Trophoblast cell (in vitro differentiated cells and primary cell): ENCODE measurements at regions not wholly inside any gene's neighbourhood (a gene's known extent, or its start where the extent isn't known, plus 50 kb on each side); places are given as distances from the start of the nearest gene placed in this dataset.
A peak's percentile ranks its signal among the peaks of the same experiment; 100 is the strongest.

ENCODE experiments used
- DNase-seq, 2 donors: peaks; one replicate each; pipeline ENCODE4 v3.0.0-alpha.2; 2016
- H2AFZ ChIP-seq: 2 replicates; pipeline ENCODE4 v1.6.1; 2013; ENCODE audit warnings: low read length, moderate library complexity, mild to moderate bottlenecking; ENCODE audit not compliant: insufficient read depth, poor library complexity
- H2AK5ac ChIP-seq: 2 replicates; pipeline ENCODE4 v1.6.1; 2013; ENCODE audit warnings: mild to moderate bottlenecking, low read length
- H2BK120ac ChIP-seq: 2 replicates; pipeline ENCODE4 v1.6.1; 2013; ENCODE audit warnings: low read length, mild to moderate bottlenecking, moderate library complexity; ENCODE audit not compliant: insufficient read depth, poor library complexity
- H2BK12ac ChIP-seq: 2 replicates; pipeline ENCODE4 v1.6.1; 2013; ENCODE audit warnings: mild to moderate bottlenecking, low read length, moderate library complexity
- H2BK5ac ChIP-seq: 2 replicates; pipeline ENCODE4 v1.6.1; 2013; ENCODE audit warnings: low read length, low read depth, moderate library complexity, mild to moderate bottlenecking; ENCODE audit not compliant: poor library complexity
- H3K14ac ChIP-seq: 2 replicates; pipeline ENCODE4 v1.6.1; 2013; ENCODE audit warnings: mild to moderate bottlenecking, low read length
- H3K18ac ChIP-seq: 2 replicates; pipeline ENCODE4 v1.6.1; 2013; ENCODE audit warnings: mild to moderate bottlenecking, low read length
- H3K23ac ChIP-seq: 2 replicates; pipeline ENCODE4 v1.6.1; 2013; ENCODE audit warnings: low read length
- H3K27ac ChIP-seq: 2 replicates; pipeline ENCODE4 v1.5.1; 2013; ENCODE audit warnings: low read depth, mild to moderate bottlenecking, inconsistent platforms, low read length, moderate library complexity
- H3K27me3 ChIP-seq: 2 replicates; pipeline ENCODE4 v1.6.1; 2013; ENCODE audit warnings: inconsistent platforms, mild to moderate bottlenecking, low read length, moderate library complexity; ENCODE audit not compliant: insufficient read depth
- H3K36me3 ChIP-seq, 2 experiments: 1 replicate in 1 of 2; 2 replicates in 1 of 2; pipeline ENCODE4 v1.6.1; 2013; ENCODE audit warnings: low read length in 2 of 2, mild to moderate bottlenecking in 2 of 2, moderate library complexity in 1 of 2; ENCODE audit not compliant: insufficient read depth in 2 of 2, control insufficient read depth in 1 of 2
- H3K4ac ChIP-seq: 2 replicates; pipeline ENCODE4 v1.6.1; 2013; ENCODE audit warnings: low read depth, mild to moderate bottlenecking, low read length, moderate library complexity
- H3K4me1 ChIP-seq, 2 experiments: 1 replicate in 1 of 2; 2 replicates in 1 of 2; pipeline ENCODE4 v1.6.1; 2013; ENCODE audit warnings: low read length in 2 of 2, mild to moderate bottlenecking in 2 of 2, moderate library complexity in 1 of 2; ENCODE audit not compliant: insufficient read depth in 2 of 2, control insufficient read depth in 1 of 2
- H3K4me2 ChIP-seq: 2 replicates; pipeline ENCODE4 v1.6.1; 2013; ENCODE audit warnings: inconsistent platforms, mild to moderate bottlenecking, low read length, moderate library complexity
- H3K4me3 ChIP-seq: 2 replicates; pipeline ENCODE4 v1.5.1; 2013; ENCODE audit warnings: mild to moderate bottlenecking, low read depth, low read length, inconsistent platforms
- H3K79me1 ChIP-seq: one replicate; pipeline ENCODE4 v1.6.1; 2013; ENCODE audit warnings: low read length
- H3K79me2 ChIP-seq: 2 replicates; pipeline ENCODE4 v1.6.1; 2013; ENCODE audit warnings: low read length, mild to moderate bottlenecking; ENCODE audit not compliant: control insufficient read depth, insufficient read depth, poor library complexity
- H3K9ac ChIP-seq: 2 replicates; pipeline ENCODE4 v1.6.1; 2013; ENCODE audit warnings: mild to moderate bottlenecking, low read length
- H3K9me3 ChIP-seq: 2 replicates; pipeline ENCODE4 v1.6.1; 2013; ENCODE audit warnings: low read depth, mild to moderate bottlenecking, control low read depth, inconsistent platforms, low read length; ENCODE audit not compliant: insufficient read depth
- H4K12ac ChIP-seq: 2 replicates; pipeline ENCODE4 v1.6.1; 2013; ENCODE audit warnings: low read depth, mild to moderate bottlenecking, low read length, moderate library complexity
- H4K8ac ChIP-seq: 2 replicates; pipeline ENCODE4 v1.6.1; 2013; ENCODE audit warnings: low read depth, mild to moderate bottlenecking, low read length, moderate library complexity
- H4K91ac ChIP-seq: one replicate; pipeline ENCODE4 v1.6.1; 2013; ENCODE audit warnings: low read depth, mild to moderate bottlenecking, low read length, moderate library complexity
- WGBS: extraction: QIAGEN DNeasy Blood & Tissue Kit; methylation state at CpG from one replicate; pipeline ENCODE4 v1.1.7; 2013; ENCODE audit warnings: missing lambda C conversion rate; ENCODE audit not compliant: insufficient read length, insufficient coverage; ENCODE audit errors: extremely low coverage; 5-methylcytosine and 5-hydroxymethylcytosine counted together

DNA sequence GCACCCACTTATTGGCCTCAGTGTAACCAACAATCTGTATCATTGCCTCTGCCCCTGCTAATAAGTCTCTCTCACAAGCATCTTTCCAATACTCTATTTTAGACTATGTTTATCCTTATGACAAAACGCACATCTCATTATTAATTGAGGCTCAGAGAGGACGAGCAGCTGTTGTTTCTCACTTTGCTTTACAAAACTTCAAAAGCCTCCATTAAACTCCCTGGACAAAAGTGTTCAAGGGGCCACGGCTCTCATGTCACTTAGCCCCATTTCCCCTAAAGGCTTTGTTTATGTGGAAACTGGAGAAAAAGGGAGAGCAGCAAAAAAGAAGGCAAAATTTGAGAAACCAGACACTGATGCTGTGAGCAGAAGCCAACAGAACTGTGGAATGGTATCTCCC is 180.0 kb upstream of the LNX1 start:
- no peak overlapping the region for H2BK12ac ChIP-seq
- no peaks in the 10 kb centered on the region for H3K79me2 ChIP-seq
- no peak overlapping the region for H3K14ac ChIP-seq
- no peaks in the 10 kb centered on the region for H3K27me3 ChIP-seq
- no peak overlapping the region for H4K8ac ChIP-seq
- H4K91ac ChIP-seq: no peak overlapping the region
- no peak overlapping the region for H3K9ac ChIP-seq
- WGBS: no CpG with 5 or more reads among the region's 3 CpGs
- no peak overlapping the region for H3K18ac ChIP-seq
- no peaks in the 10 kb centered on the region for H3K9me3 ChIP-seq
- H3K27ac ChIP-seq: no peak overlapping the region
- no peak overlapping the region for H2BK5ac ChIP-seq
- no peaks in the 10 kb centered on the region for H3K36me3 ChIP-seq
- no peak for DNase-seq
- H2BK120ac ChIP-seq: no peak overlapping the region
- H3K4ac ChIP-seq: no peak overlapping the region
- no peaks in the 10 kb centered on the region for H3K4me1 ChIP-seq
- H3K23ac ChIP-seq: no peak overlapping the region
- no peak overlapping the region for H2AFZ ChIP-seq
- H2AK5ac ChIP-seq: no peak overlapping the region
- no peak overlapping the region for H3K4me2 ChIP-seq
- H3K4me3 ChIP-seq: no peak overlapping the region
- H3K79me1 ChIP-seq: no peaks in the 10 kb centered on the region
- no peak overlapping the region for H4K12ac ChIP-seq

DNA sequence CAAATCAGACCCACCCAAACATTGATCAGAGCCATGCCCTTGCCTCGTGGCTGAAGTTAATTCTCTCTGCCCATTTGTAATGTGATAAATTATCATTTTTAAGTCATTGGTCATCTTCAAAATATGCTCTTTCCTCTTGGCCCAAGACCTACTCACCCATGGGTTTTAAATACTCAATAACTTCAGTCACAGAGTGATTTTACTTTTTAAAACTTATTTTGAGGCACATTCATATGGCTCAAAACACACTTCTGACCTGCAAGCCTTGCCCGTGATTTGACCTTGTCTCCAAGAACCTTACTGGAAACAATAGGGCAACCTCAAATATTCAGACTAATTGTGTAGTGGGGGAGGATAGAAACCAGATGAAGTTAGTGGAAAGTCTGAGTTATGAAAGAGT is 176.2 kb upstream of the LNX1 start:
- H3K9me3 ChIP-seq: no peaks in the 10 kb centered on the region
- no peaks in the 10 kb centered on the region for H3K4me1 ChIP-seq
- no peak for DNase-seq
- no peak overlapping the region for H3K18ac ChIP-seq
- no peak overlapping the region for H3K27ac ChIP-seq
- no peaks in the 10 kb centered on the region for H3K36me3 ChIP-seq
- no peaks in the 10 kb centered on the region for H3K79me1 ChIP-seq
- no peak overlapping the region for H4K91ac ChIP-seq
- no peak overlapping the region for H2AFZ ChIP-seq
- H2BK5ac ChIP-seq: no peak overlapping the region
- no peak overlapping the region for H2BK12ac ChIP-seq
- no peak overlapping the region for H4K12ac ChIP-seq
- H4K8ac ChIP-seq: no peak overlapping the region
- H3K4ac ChIP-seq: no peak overlapping the region
- no peak overlapping the region for H2BK120ac ChIP-seq
- no peak overlapping the region for H3K23ac ChIP-seq
- no CpG with 5 or more reads among the region's 2 CpGs for WGBS
- H2AK5ac ChIP-seq: no peak overlapping the region
- H3K9ac ChIP-seq: no peak overlapping the region
- H3K14ac ChIP-seq: no peak overlapping the region
- no peak overlapping the region for H3K4me2 ChIP-seq
- no peaks in the 10 kb centered on the region for H3K79me2 ChIP-seq
- H3K4me3 ChIP-seq: no peak overlapping the region
- H3K27me3 ChIP-seq: no peaks in the 10 kb centered on the region

DNA sequence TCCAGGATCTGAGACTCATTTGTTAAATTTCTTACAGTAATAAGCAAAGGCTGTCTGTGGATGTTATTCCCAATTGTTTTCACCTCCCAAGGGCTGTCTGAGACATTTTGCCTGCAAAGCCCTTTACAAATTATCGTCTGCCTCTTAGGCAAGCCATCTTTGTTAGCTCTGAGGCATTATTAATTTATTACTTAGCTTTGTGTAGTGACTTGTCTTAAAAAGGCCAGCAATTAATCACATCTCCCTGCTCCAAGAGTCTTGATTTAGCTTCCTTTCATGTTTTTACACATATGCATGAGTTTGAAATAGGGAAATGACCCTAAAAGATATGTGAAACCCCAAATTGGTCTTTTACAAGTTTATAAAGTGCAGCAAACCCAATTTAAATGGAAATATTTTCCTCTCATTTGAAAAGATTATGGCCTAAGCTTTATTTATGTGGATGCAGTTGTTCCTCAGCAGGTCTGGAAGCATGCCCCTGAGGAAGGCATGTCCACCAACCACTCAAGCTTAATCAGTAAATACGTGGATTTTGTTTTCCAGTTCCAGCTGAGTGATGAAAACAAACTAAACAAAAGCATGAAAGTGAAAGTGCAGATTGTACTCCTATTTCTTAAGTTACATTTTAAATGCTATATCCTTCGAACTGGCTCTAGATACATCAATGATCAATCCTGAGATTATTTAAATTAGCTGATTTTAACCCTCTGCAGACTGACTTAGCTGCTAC is 173.6 kb upstream of the LNX1 start:
- no peak overlapping the region for H3K27ac ChIP-seq
- H3K27me3 ChIP-seq: no peaks in the 10 kb centered on the region
- no peak for DNase-seq
- no peak overlapping the region for H2AK5ac ChIP-seq
- no peak overlapping the region for H3K18ac ChIP-seq
- no peaks in the 10 kb centered on the region for H3K36me3 ChIP-seq
- WGBS: no CpG with 5 or more reads among the region's 3 CpGs
- H4K12ac ChIP-seq: no peak overlapping the region
- H3K23ac ChIP-seq: no peak overlapping the region
- no peak overlapping the region for H3K9ac ChIP-seq
- no peak overlapping the region for H2BK12ac ChIP-seq
- H3K4me1 ChIP-seq: no peaks in the 10 kb centered on the region
- H3K4me3 ChIP-seq: no peak overlapping the region
- H3K79me2 ChIP-seq: no peaks in the 10 kb centered on the region
- no peak overlapping the region for H2AFZ ChIP-seq
- no peak overlapping the region for H4K91ac ChIP-seq
- H3K9me3 ChIP-seq: no peaks in the 10 kb centered on the region
- H2BK5ac ChIP-seq: no peak overlapping the region
- H2BK120ac ChIP-seq: no peak overlapping the region
- no peak overlapping the region for H3K4me2 ChIP-seq
- no peak overlapping the region for H4K8ac ChIP-seq
- no peaks in the 10 kb centered on the region for H3K79me1 ChIP-seq
- H3K14ac ChIP-seq: no peak overlapping the region
- no peak overlapping the region for H3K4ac ChIP-seq

DNA sequence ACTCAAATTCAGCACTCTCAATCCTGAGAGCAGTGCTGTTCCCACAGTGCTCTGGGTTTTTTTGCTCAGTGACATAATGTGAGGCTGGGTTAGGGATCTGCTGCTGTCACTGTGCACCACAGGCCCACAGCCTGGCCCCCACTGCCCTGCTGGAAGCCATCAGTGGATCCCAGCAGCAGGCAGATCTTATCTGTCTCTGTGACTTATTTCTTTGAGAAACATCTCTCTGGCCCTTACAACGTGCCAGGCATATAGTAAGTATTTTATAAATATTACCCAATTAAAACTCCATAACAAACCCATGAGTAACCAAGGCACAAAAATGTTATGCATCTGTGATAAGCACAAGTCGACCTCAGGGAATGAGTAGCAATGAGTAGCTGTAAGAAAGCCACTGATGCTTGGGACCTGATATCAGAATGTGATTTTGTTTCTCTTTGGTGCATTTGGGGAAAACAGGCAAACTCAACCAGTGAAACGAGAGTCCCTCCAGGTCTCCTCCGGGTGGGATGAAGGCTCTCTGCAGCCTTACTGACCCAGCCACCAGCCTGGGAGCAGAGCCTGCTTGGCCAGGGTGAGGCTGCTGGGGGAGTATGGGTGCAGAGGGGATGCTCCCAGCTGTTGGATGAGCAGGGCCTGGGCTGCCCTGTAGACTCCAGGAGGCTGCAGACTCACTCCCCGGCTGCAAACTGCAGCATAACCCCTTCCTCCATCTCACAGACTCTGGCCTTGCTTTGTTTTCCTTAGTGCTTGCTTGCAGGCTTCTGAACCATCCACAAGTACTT is 172.7 kb upstream of the LNX1 start:
- Histone ChIP-seq H3K79me1 (no peaks in the 10 kb centered on the region), H2AK5ac (no peak overlapping the region), H4K12ac (no peak overlapping the region), H3K9me3 (no peaks in the 10 kb centered on the region), H3K27me3 (no peaks in the 10 kb centered on the region), H3K18ac (no peak overlapping the region), H3K36me3 (no peaks in the 10 kb centered on the region), H3K4ac (no peak overlapping the region), H3K79me2 (no peaks in the 10 kb centered on the region), H2BK120ac (no peak overlapping the region), H2AFZ (no peak overlapping the region), H3K27ac (no peak overlapping the region), H3K4me2 (no peak overlapping the region), H3K23ac (no peak overlapping the region), H3K9ac (no peak overlapping the region), H3K4me3 (no peak overlapping the region), H4K91ac (no peak overlapping the region), H2BK5ac (no peak overlapping the region), H4K8ac (no peak overlapping the region), H2BK12ac (no peak overlapping the region), H3K14ac (no peak overlapping the region), H3K4me1 (no peaks in the 10 kb centered on the region)
- DNase-seq: peak; percentile 80 to 94
- no CpG with 5 or more reads among the region's 5 CpGs for WGBS
